ENCODE measurements at regions not wholly inside any gene's neighbourhood (a gene's known extent, or its start where the extent isn't known, plus 50 kb on each side); places are given as distances from the start of the nearest gene placed in this dataset.

DNA sequence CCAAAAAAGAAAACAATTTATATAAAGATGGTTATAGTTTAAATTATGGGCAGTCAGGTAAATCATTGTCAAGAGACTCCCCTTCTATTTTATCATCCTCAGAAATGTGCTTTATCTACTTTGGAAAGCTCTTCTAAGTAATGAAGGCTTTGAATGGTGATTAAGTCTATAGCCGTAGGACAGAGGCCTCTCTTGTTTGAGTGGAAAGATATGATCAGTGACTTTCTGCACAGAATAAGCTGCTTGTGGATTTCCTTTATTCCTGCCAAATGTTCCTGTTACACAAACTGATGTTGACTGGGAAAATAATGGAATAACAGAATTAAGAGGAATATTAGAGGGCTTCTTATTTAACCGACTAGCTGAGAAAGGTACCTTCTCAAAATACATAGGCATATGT is 174.6 kb upstream of the IVNS1ABP start:
- TF ChIP-seq EZH2 (IDR thresholded peaks at IDR 0.05) (no peak), POLR2AphosphoS5 (IDR thresholded peaks at IDR 0.05; ENCODE audit: borderline replicate concordance, low read depth, low read length) (no peak)

All from SK-N-MC (cell line).